ENCODE measurements at regions not wholly inside any gene's neighbourhood (a gene's known extent, or its start where the extent isn't known, plus 50 kb on each side); places are given as distances from the start of the nearest gene placed in this dataset.

- Histone ChIP-seq H3K4me1 (no peaks in the 10 kb centered on the region), H3K4me3 (no peak overlapping the region), H3K27ac (no peak overlapping the region), H3K27me3 (no peaks in the 10 kb centered on the region), H3K36me3 (no peaks in the 10 kb centered on the region), H3K9me3 (no peaks in the 10 kb centered on the region)
- DNase-seq (ENCODE audit: low spot score in 2 of 2), result no peak
- TF ChIP-seq POLR2A (IDR thresholded peaks at IDR 0.05) (no peak), EP300 (IDR thresholded peaks at IDR 0.05) (no peak)
- TF ChIP-seq, protein P1, sequence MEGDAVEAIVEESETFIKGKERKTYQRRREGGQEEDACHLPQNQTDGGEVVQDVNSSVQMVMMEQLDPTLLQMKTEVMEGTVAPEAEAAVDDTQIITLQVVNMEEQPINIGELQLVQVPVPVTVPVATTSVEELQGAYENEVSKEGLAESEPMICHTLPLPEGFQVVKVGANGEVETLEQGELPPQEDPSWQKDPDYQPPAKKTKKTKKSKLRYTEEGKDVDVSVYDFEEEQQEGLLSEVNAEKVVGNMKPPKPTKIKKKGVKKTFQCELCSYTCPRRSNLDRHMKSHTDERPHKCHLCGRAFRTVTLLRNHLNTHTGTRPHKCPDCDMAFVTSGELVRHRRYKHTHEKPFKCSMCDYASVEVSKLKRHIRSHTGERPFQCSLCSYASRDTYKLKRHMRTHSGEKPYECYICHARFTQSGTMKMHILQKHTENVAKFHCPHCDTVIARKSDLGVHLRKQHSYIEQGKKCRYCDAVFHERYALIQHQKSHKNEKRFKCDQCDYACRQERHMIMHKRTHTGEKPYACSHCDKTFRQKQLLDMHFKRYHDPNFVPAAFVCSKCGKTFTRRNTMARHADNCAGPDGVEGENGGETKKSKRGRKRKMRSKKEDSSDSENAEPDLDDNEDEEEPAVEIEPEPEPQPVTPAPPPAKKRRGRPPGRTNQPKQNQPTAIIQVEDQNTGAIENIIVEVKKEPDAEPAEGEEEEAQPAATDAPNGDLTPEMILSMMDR (IDR thresholded peaks at IDR 0.05), result no peak
- WGBS, 2 donors, result 18% methylated on average over 1 of the region's 1 CpG
These were observed 196.6 kb upstream of the GPR12 start for GRCh38 chr13:26957182-26957581.

- no peak overlapping the region for H3K4me3 ChIP-seq
- no peak for DNase-seq (ENCODE audit: low spot score in 2 of 2)
- no peaks in the 10 kb centered on the region for H3K36me3 ChIP-seq
- no peaks in the 10 kb centered on the region for H3K27me3 ChIP-seq
- no peaks in the 10 kb centered on the region for H3K4me1 ChIP-seq
- 15 to 20% methylated on average over 10 of the region's 10 CpGs for WGBS, 2 donors
- TF ChIP-seq POLR2A (IDR thresholded peaks at IDR 0.05) (no peak), EP300 (IDR thresholded peaks at IDR 0.05) (no peak)
- TF ChIP-seq, protein P1 (IDR thresholded peaks at IDR 0.05), result no peak
- no peaks in the 10 kb centered on the region for H3K9me3 ChIP-seq
- H3K27ac ChIP-seq, result no peak overlapping the region
These were observed 196.0 kb upstream of the GPR12 start for GRCh38 chr13:26956522-26957142.

DNA sequence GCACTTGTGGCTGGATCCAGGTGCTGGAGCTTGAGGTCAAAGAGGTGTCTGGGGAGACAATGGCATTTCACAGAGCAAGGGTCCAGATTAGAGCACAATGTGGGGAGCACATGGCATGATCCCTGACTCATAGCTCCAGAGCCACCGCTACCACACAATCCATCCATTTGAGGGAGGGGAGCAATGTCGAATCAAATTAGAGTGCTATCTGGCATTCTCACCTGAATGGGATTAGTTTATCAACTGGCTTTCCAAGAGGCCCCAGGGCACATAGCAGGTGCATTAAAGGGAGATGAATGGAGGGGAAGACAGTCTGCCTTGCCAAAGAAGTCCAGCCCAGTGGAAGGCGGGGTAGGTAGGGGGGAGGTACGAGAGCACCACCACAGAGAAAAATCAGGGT is 194.4 kb upstream of the GPR12 start:
- H3K27me3 ChIP-seq, result no peaks in the 10 kb centered on the region
- no peak overlapping the region for H3K4me3 ChIP-seq
- H3K36me3 ChIP-seq, result no peaks in the 10 kb centered on the region
- no peak for DNase-seq (ENCODE audit: low spot score in 2 of 2)
- H3K4me1 ChIP-seq, result no peaks in the 10 kb centered on the region
- TF ChIP-seq, protein P1 (IDR thresholded peaks at IDR 0.05), result no peak
- TF ChIP-seq EP300 (IDR thresholded peaks at IDR 0.05), result no peak
- no peak for TF ChIP-seq POLR2A (IDR thresholded peaks at IDR 0.05)
- H3K27ac ChIP-seq, result no peak overlapping the region
- H3K9me3 ChIP-seq, result no peaks in the 10 kb centered on the region
- WGBS, 2 donors, result 74 to 76% methylated on average over 4 of the region's 4 CpGs

- no peak overlapping the region for H3K4me3 ChIP-seq
- no peaks in the 10 kb centered on the region for H3K4me1 ChIP-seq
- H3K27ac ChIP-seq, result no peak overlapping the region
- H3K27me3 ChIP-seq, result no peaks in the 10 kb centered on the region
- no peak for DNase-seq (ENCODE audit: low spot score in 2 of 2)
- WGBS, 2 donors, result 39 to 60% methylated on average over 5 of the region's 5 CpGs
- no peaks in the 10 kb centered on the region for H3K9me3 ChIP-seq
- no peaks in the 10 kb centered on the region for H3K36me3 ChIP-seq
- TF ChIP-seq EP300 (IDR thresholded peaks at IDR 0.05) (no peak), POLR2A (IDR thresholded peaks at IDR 0.05) (no peak)
- TF ChIP-seq, protein P1 (IDR thresholded peaks at IDR 0.05), result no peak
These were observed 192.7 kb upstream of the GPR12 start for GRCh38 chr13:26953291-26953690.

GRCh38 chr13:26952551-26953143 is 192.1 kb upstream of the GPR12 start:
- no peak overlapping the region for H3K27ac ChIP-seq

More at GRCh38 chr13:26952551-26953143, 192.1 kb upstream of the GPR12 start:
- no peak overlapping the region for H3K4me3 ChIP-seq
- no peak for DNase-seq (ENCODE audit: low spot score in 2 of 2)
- no peaks in the 10 kb centered on the region for H3K9me3 ChIP-seq
- TF ChIP-seq, protein P1 (IDR thresholded peaks at IDR 0.05), result no peak
- TF ChIP-seq EP300 (IDR thresholded peaks at IDR 0.05) (no peak), POLR2A (IDR thresholded peaks at IDR 0.05) (no peak)
- no peaks in the 10 kb centered on the region for H3K27me3 ChIP-seq
- no peaks in the 10 kb centered on the region for H3K36me3 ChIP-seq
- 82% methylated on average over 10 to 12 of the region's 12 CpGs for WGBS, 2 donors
- H3K4me1 ChIP-seq, result no peaks in the 10 kb centered on the region
